RWPE1 (cell line): ENCODE measurements at regions not wholly inside any gene's neighbourhood (a gene's known extent, or its start where the extent isn't known, plus 50 kb on each side); places are given as distances from the start of the nearest gene placed in this dataset.

Experiments used
- CTCF ChIA-PET: fragments of 350-600 bp; sonication (Branson Sonifier 250); formaldehyde crosslinking; extraction: SDS; loops from one replicate; lab custom pipeline; 2021; lab: Yijun Ruan, JAX
- POLR2A ChIA-PET: fragments of 400-600 bp; formaldehyde crosslinking; extraction: SDS; loops from one replicate; lab custom pipeline; 2020; ENCODE audit warnings: antibody characterized with exemption; ENCODE audit not compliant: low non-redundant PET; lab: Yijun Ruan, JAX
- DNase-seq: peaks from one replicate; pipeline ENCODE4 v3.0.0; 2012; ENCODE audit warnings: low spot score
- H3K27ac ChIP-seq: fragments of 450-650 bp; 2 replicates; pipeline ENCODE4 v1.5.1; 2017
- CTCF ChIP-seq: fragments of 450-650 bp; conservative IDR thresholded peaks from 2 replicates; pipeline ENCODE4 v1.5.1; 2017; ENCODE audit warnings: low read depth, mild to moderate bottlenecking

- DNase-seq: no peak
- H3K27ac ChIP-seq: no peak overlapping the region
- ChIA-PET CTCF (no interaction called here), POLR2A (no interaction called here)
- no peak for TF ChIP-seq CTCF
These were observed 873.9 kb downstream of the SLITRK1 start for GRCh38 chr13:83008212-83008929.

GRCh38 chr13:83007226-83007625 lies 875.0 kb downstream of the SLITRK1 start:
- ChIA-PET POLR2A (no interaction called here), CTCF (interaction anchor here (0.6 kb wide), 1 partner anchor 8 kb away, joined by 4 read pairs; no protein-coding TSS in a partner anchor)
- no peak for TF ChIP-seq CTCF
- no peak overlapping the region for H3K27ac ChIP-seq
- DNase-seq: no peak

GRCh38 chr13:83003185-83003584 lies 879.1 kb downstream of the SLITRK1 start:
- DNase-seq: no peak
- TF ChIP-seq CTCF: no peak
- ChIA-PET POLR2A (no interaction called here), CTCF (no interaction called here)
- H3K27ac ChIP-seq: no peak overlapping the region

GRCh38 chr13:82993417-82993816 lies 888.9 kb downstream of the SLITRK1 start:
- DNase-seq: no peak
- CTCF ChIA-PET: no interaction called here
- H3K27ac ChIP-seq: no peak overlapping the region
- no peak for TF ChIP-seq CTCF
- POLR2A ChIA-PET: no interaction called here

GRCh38 chr13:82976499-82976898 lies 905.8 kb downstream of the SLITRK1 start:
- no peak for TF ChIP-seq CTCF
- ChIA-PET CTCF (no interaction called here), POLR2A (no interaction called here)
- H3K27ac ChIP-seq: no peak overlapping the region
- no peak for DNase-seq

GRCh38 chr13:82963226-82964099 lies 918.8 kb downstream of the SLITRK1 start:
- CTCF ChIA-PET: interaction anchor here (0.6 kb wide), 2 partner anchors 287 to 1236 kb away, joined by 3 read pairs; no protein-coding TSS in a partner anchor
- no peak overlapping the region for H3K27ac ChIP-seq
- DNase-seq: no peak
- POLR2A ChIA-PET: no interaction called here
- TF ChIP-seq CTCF: no peak
